ENCODE measurements at regions not wholly inside any gene's neighbourhood (a gene's known extent, or its start where the extent isn't known, plus 50 kb on each side); places are given as distances from the start of the nearest gene placed in this dataset.

DNA sequence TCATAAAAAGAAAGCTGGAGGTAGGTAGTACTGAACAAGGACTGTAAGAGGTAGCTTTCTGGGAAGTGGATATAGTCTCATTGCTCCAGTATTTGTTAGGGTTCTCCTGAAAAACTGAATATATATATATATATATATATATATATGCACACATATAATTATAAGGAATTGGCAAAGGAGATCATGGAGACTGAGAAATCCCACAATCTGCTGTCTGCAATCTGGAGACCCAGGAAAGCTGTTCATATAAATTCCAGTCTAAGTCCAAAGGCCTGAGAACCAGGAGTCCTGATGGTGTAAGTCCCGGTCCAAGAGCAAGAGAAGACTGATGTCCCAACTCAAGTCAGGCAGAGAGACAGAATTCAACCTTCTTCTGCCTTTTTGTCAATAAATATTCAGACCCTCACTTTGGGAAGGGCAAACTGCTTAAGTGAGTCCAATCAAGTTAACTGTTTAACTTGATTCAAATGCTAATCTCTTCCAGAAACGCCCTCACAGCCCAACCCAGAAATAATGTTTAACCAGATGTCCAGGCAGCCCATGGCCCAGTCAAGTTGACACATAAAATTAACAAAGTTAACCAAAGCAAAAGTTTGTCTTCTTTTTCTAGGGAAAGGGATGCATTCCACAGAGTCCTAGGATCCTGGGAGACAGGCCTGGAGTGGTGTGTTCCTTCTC, 225.3 kb upstream of the KAZN start:
- TF ChIP-seq ZNF302 (CRISPR knock-in tag; IDR thresholded peaks at IDR 0.05) (no peak), CTCF (IDR thresholded peaks at IDR 0.05) (no peak), NFE2L2 (conservative IDR thresholded peaks at IDR 0.05; ENCODE audit: low read length) (no peak), HOXA7 (CRISPR knock-in tag; IDR thresholded peaks at IDR 0.05) (no peak), EP300 (IDR thresholded peaks at IDR 0.05) (no peak), RFX5 (IDR thresholded peaks at IDR 0.05) (no peak), BHLHE40 (IDR thresholded peaks at IDR 0.05; ENCODE audit: low read depth, low read length) (no peak), POLR2A (IDR thresholded peaks at IDR 0.05; ENCODE audit: low read length) (no peak)
- TF ChIP-seq, protein P1, sequence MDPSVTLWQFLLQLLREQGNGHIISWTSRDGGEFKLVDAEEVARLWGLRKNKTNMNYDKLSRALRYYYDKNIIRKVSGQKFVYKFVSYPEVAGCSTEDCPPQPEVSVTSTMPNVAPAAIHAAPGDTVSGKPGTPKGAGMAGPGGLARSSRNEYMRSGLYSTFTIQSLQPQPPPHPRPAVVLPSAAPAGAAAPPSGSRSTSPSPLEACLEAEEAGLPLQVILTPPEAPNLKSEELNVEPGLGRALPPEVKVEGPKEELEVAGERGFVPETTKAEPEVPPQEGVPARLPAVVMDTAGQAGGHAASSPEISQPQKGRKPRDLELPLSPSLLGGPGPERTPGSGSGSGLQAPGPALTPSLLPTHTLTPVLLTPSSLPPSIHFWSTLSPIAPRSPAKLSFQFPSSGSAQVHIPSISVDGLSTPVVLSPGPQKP (IDR thresholded peaks at IDR 0.05; ENCODE audit: low read depth, low read length) = no peak
